ENCODE measurements at regions not wholly inside any gene's neighbourhood (a gene's known extent, or its start where the extent isn't known, plus 50 kb on each side); places are given as distances from the start of the nearest gene placed in this dataset.

DNA sequence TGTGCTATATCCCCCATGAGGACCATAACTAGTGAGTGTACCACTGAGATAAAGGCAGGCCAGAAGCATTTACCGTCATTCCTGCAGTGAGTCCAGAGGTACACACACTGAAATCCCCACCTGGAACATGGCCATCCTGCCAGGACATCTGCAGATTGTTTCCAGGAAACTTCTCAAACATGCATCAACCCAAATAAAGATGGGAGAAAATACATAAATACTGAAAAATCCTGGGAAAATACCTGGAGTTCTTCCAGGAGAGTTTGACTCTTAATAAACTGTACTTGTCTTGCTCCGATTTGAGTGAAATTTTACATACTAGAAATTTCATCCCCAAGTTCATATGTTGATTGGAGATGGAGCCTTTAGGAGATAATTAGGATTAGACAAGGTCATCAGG lies 388.1 kb upstream of the KLHL29 start:
- peaks cover 6% of the 10 kb centered on the region for H3K27me3 ChIP-seq (replicated peaks; ENCODE audit: control insufficient read depth, insufficient read depth, low read length)

DNA sequence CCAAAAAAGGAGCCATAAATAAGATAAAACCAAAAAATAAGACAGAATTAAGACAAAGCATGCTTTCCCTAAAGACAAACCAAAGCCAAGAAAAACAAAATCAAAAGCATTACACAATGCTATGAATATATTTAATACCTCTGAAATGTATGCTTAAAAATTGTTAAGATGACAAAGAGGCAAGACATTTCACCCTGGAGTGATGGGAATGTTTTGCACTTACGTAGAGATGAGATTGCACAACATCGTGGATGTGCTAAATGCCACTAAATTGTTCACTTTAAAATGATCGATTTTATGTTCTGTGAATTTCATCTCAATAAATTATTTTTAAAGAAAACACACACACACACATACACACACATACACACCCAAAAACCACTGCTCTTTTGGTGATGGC lies 386.6 kb upstream of the KLHL29 start:
- H3K9ac ChIP-seq (ENCODE audit: low read length) = no peak overlapping the region
- H3K4me3 ChIP-seq (ENCODE audit: low read length) = no peak overlapping the region
- H3K27me3 ChIP-seq (replicated peaks; ENCODE audit: control insufficient read depth, insufficient read depth, low read length) = peaks cover 6% of the 10 kb centered on the region
- H3K36me3 ChIP-seq (ENCODE audit: control insufficient read depth, insufficient read depth, low read length, severe bottlenecking) = no peaks in the 10 kb centered on the region
- H3K9me3 ChIP-seq (ENCODE audit: control insufficient read depth, low read length) = no peaks in the 10 kb centered on the region
- DNase-seq (ENCODE audit: low read depth) = no peak
- H3K4me1 ChIP-seq (ENCODE audit: control insufficient read depth, insufficient read depth, low read length) = peaks cover 11% of the 10 kb centered on the region

More for the DNA sequence above, 388.1 kb upstream of the KLHL29 start:
- Histone ChIP-seq H3K4me3 (ENCODE audit: low read length) (no peak overlapping the region), H3K9ac (ENCODE audit: low read length) (no peak overlapping the region), H3K9me3 (ENCODE audit: control insufficient read depth, low read length) (no peaks in the 10 kb centered on the region), H3K4me1 (ENCODE audit: control insufficient read depth, insufficient read depth, low read length) (peaks cover 11% of the 10 kb centered on the region), H3K36me3 (ENCODE audit: control insufficient read depth, insufficient read depth, low read length, severe bottlenecking) (no peaks in the 10 kb centered on the region)
- no peak for DNase-seq (ENCODE audit: low read depth)

DNA sequence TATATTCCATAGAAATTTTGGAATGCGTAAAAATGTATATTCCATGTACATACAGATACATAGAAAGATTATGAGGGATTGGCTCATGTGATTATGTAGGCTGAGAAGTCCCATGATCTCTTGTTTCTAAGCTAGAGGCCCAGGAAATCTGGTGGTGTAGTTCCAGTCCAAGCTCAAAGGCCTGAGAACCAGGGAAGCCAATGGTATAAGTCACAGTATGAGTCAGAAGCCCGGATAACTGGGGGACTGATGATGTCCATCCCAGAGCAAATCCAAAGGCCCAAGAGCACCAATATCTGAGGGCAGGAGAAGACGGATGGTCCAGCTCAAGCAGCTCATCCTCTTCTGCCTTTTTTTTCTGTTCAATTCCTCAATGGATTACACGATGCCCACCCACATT lies 385.0 kb upstream of the KLHL29 start:
- no peak for DNase-seq (ENCODE audit: low read depth)
- Histone ChIP-seq H3K4me3 (ENCODE audit: low read length) (no peak overlapping the region), H3K9me3 (ENCODE audit: control insufficient read depth, low read length) (no peaks in the 10 kb centered on the region), H3K36me3 (ENCODE audit: control insufficient read depth, insufficient read depth, low read length, severe bottlenecking) (no peaks in the 10 kb centered on the region), H3K27me3 (replicated peaks; ENCODE audit: control insufficient read depth, insufficient read depth, low read length) (peaks cover 3% of the 10 kb centered on the region), H3K4me1 (ENCODE audit: control insufficient read depth, insufficient read depth, low read length) (peaks cover 11% of the 10 kb centered on the region), H3K9ac (ENCODE audit: low read length) (no peak overlapping the region)

DNA sequence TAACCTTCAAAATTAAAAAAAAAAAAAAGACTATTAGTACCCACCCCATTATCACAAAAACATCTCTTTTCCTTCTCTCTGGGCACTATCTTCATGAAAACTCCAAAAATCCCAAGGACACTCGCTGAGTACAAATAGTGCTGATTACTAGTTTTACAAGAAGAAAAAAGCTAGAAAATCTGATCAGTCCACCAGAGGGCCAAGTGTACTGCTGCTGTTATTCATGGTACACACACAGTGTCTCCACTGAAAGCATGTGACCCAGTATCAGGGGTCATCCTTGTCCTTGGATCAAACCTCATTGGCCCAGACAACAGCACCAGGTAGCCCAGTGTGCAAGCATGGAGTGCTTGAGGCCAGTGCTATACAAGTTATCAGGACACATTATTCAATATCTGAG lies 382.7 kb upstream of the KLHL29 start:
- Histone ChIP-seq H3K36me3 (ENCODE audit: control insufficient read depth, insufficient read depth, low read length, severe bottlenecking) (no peaks in the 10 kb centered on the region), H3K9ac (ENCODE audit: low read length) (no peak overlapping the region), H3K27me3 (replicated peaks; ENCODE audit: control insufficient read depth, insufficient read depth, low read length) (no peaks in the 10 kb centered on the region), H3K9me3 (ENCODE audit: control insufficient read depth, low read length) (no peaks in the 10 kb centered on the region), H3K4me1 (ENCODE audit: control insufficient read depth, insufficient read depth, low read length) (peaks cover 11% of the 10 kb centered on the region), H3K4me3 (ENCODE audit: low read length) (no peak overlapping the region)
- DNase-seq (ENCODE audit: low read depth) = no peak

DNA sequence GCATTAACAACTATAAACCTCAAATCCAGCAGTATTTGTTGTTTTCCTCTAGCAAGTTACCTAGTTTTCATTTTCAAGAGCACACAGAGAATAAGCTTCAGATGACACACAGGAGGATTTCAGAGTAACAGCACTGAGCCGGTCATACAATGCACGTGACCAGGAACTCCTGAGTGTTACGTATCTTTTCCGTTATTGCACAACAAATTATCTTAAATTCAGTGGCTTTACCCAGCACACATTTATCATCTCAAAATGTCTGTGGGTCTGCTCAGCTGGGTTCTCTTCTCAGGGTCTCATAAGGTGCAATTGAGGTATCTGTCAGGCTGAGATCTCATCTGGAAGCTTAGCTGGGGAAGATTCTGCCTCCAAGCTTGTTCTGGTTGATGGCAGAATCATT lies 379.5 kb upstream of the KLHL29 start:
- Histone ChIP-seq H3K27me3 (replicated peaks; ENCODE audit: control insufficient read depth, insufficient read depth, low read length) (no peaks in the 10 kb centered on the region), H3K4me1 (ENCODE audit: control insufficient read depth, insufficient read depth, low read length) (peaks cover 10% of the 10 kb centered on the region), H3K36me3 (ENCODE audit: control insufficient read depth, insufficient read depth, low read length, severe bottlenecking) (no peaks in the 10 kb centered on the region), H3K4me3 (ENCODE audit: low read length) (no peak overlapping the region), H3K9ac (ENCODE audit: low read length) (no peak overlapping the region), H3K9me3 (ENCODE audit: control insufficient read depth, low read length) (no peaks in the 10 kb centered on the region)
- no peak for DNase-seq (ENCODE audit: low read depth)

DNA sequence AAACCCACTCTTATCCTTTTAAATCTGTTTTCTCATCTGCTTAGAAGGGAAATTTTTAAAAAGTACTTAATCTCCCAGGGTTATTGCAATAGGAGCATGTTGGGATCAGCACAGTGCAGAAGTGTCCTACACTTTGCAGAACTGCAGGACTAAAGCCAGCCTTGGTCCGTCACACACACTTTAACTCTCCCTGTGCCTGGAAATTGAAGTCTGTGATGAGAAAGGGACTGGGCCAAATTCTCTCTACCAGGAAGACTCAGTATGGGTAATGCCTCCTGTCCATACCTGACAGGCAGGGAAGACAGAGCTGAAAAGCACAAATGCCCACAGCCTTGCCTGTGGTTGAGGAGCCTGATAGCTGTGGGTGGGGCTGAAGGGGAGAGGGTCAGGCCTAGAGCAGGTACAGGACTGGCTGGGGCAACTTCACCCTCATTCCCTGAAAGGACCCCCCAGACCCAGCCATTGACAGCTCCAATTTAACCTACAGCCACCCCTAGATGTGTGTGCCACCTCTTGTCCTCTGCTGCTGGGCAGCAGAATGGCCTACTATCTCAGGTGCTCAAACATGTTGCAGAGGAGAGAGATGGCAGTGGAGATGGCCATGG lies 377.2 kb upstream of the KLHL29 start:
- no peak for DNase-seq (ENCODE audit: low read depth)
- Histone ChIP-seq H3K36me3 (ENCODE audit: control insufficient read depth, insufficient read depth, low read length, severe bottlenecking) (no peaks in the 10 kb centered on the region), H3K4me3 (ENCODE audit: low read length) (no peak overlapping the region), H3K9me3 (ENCODE audit: control insufficient read depth, low read length) (no peaks in the 10 kb centered on the region), H3K4me1 (ENCODE audit: control insufficient read depth, insufficient read depth, low read length) (peaks cover 10% of the 10 kb centered on the region), H3K9ac (ENCODE audit: low read length) (no peak overlapping the region), H3K27me3 (replicated peaks; ENCODE audit: control insufficient read depth, insufficient read depth, low read length) (no peaks in the 10 kb centered on the region)

DNA sequence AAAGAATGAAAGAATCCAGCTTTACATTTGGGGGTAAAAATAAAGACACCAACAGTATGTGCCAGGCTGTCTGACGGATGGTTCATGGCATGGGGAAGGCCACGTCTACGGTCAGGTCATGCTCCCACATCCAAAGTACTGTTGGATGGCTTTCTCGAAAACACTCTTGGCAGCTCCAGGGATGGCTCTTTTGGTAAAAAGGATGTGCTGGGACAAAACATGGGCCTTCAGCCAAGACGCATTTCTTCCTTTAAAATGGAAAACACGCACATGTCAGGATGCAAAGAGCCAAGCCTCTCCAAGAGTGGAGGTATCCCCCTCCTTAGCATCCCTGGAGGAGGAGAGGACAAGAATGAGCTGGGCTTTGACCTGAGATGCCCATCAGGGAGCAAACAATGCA lies 376.5 kb upstream of the KLHL29 start:
- no peaks in the 10 kb centered on the region for H3K36me3 ChIP-seq (ENCODE audit: control insufficient read depth, insufficient read depth, low read length, severe bottlenecking)
- no peak for DNase-seq (ENCODE audit: low read depth)
- no peak overlapping the region for H3K9ac ChIP-seq (ENCODE audit: low read length)
- H3K4me1 ChIP-seq (ENCODE audit: control insufficient read depth, insufficient read depth, low read length) = peaks cover 10% of the 10 kb centered on the region
- H3K9me3 ChIP-seq (ENCODE audit: control insufficient read depth, low read length) = no peaks in the 10 kb centered on the region
- H3K4me3 ChIP-seq (ENCODE audit: low read length) = no peak overlapping the region
- no peaks in the 10 kb centered on the region for H3K27me3 ChIP-seq (replicated peaks; ENCODE audit: control insufficient read depth, insufficient read depth, low read length)

DNA sequence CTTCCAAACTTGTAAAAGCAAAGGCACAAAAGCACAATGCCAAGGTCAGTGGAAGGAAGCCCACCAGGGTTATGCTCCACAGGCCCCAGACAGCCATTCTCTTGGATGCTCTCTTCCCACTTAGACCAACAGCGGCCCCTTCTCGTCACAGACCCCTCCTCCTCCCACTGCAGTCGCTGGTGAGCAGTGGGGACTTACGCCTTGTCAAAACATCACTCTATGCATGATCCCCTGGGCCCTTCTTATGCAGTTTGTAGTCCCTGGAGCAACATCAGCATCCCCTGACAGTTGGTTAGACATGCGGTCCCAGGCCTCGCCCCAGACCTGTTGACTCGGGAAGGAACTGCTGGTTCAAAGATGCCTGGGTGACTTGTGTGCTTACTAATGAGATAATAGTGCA lies 376.0 kb upstream of the KLHL29 start:
- no peaks in the 10 kb centered on the region for H3K27me3 ChIP-seq (replicated peaks; ENCODE audit: control insufficient read depth, insufficient read depth, low read length)
- no peak overlapping the region for H3K4me3 ChIP-seq (ENCODE audit: low read length)
- peaks cover 10% of the 10 kb centered on the region for H3K4me1 ChIP-seq (ENCODE audit: control insufficient read depth, insufficient read depth, low read length)
- no peak overlapping the region for H3K9ac ChIP-seq (ENCODE audit: low read length)
- no peaks in the 10 kb centered on the region for H3K36me3 ChIP-seq (ENCODE audit: control insufficient read depth, insufficient read depth, low read length, severe bottlenecking)
- no peaks in the 10 kb centered on the region for H3K9me3 ChIP-seq (ENCODE audit: control insufficient read depth, low read length)
- no peak for DNase-seq (ENCODE audit: low read depth)

DNA sequence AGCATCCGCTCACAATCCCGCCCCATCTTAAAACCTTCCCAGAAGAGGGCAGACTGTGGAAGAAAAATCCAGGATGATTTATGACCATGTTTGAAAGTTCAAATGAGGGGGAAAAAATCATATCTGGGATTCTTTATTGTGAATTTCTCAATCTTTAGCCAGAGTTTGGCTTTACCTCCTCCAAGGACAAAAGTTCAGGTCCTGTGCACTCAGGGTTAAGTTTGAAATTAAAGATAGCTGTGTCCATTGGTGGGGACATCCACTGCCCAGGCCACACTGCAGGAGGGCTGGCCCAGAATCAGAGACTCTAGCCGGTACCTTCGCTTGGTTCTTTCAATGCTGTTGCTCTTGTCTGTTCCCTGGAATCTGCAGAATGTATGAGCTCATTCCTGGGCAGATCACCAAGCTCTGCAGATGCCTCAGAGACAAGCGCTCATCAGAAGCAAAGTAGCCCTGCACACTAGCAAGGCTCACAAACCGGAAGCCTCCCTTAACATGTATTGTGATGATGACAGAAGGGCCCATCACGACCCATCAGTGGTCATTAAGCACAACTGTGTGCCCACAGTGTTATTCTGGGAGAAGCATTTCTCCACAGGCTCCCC lies 375.3 kb upstream of the KLHL29 start:
- no peaks in the 10 kb centered on the region for H3K27me3 ChIP-seq (replicated peaks; ENCODE audit: control insufficient read depth, insufficient read depth, low read length)
- no peaks in the 10 kb centered on the region for H3K9me3 ChIP-seq (ENCODE audit: control insufficient read depth, low read length)
- peak; percentile 0 for DNase-seq (ENCODE audit: low read depth)
- no peaks in the 10 kb centered on the region for H3K36me3 ChIP-seq (ENCODE audit: control insufficient read depth, insufficient read depth, low read length, severe bottlenecking)
- H3K9ac ChIP-seq (ENCODE audit: low read length) = no peak overlapping the region
- H3K4me1 ChIP-seq (ENCODE audit: control insufficient read depth, insufficient read depth, low read length) = peaks cover 10% of the 10 kb centered on the region
- H3K4me3 ChIP-seq (ENCODE audit: low read length) = no peak overlapping the region

DNA sequence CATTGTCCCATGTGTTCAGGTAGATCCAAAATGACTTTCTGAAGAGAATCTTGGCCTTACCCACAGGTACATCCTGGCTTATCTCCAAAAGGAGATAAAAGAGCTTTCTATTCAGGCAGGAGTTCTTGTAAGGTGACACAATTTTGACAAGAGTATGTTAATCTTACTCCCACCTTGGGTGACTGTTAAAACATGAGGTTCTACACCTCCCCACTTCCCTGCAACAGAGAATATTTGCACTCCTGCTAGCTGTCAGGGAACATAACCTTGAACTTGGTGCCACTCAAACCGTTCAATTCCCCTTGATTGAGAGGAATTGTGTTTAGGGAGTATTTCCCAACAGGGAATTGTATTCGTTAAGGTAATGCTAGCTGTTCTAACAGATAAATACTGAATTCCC lies 372.5 kb upstream of the KLHL29 start:
- Histone ChIP-seq H3K9ac (ENCODE audit: low read length) (no peak overlapping the region), H3K4me3 (ENCODE audit: low read length) (no peak overlapping the region), H3K27me3 (replicated peaks; ENCODE audit: control insufficient read depth, insufficient read depth, low read length) (no peaks in the 10 kb centered on the region), H3K4me1 (ENCODE audit: control insufficient read depth, insufficient read depth, low read length) (peaks cover 10% of the 10 kb centered on the region), H3K9me3 (ENCODE audit: control insufficient read depth, low read length) (no peaks in the 10 kb centered on the region), H3K36me3 (ENCODE audit: control insufficient read depth, insufficient read depth, low read length, severe bottlenecking) (no peaks in the 10 kb centered on the region)
- DNase-seq (ENCODE audit: low read depth) = no peak

DNA sequence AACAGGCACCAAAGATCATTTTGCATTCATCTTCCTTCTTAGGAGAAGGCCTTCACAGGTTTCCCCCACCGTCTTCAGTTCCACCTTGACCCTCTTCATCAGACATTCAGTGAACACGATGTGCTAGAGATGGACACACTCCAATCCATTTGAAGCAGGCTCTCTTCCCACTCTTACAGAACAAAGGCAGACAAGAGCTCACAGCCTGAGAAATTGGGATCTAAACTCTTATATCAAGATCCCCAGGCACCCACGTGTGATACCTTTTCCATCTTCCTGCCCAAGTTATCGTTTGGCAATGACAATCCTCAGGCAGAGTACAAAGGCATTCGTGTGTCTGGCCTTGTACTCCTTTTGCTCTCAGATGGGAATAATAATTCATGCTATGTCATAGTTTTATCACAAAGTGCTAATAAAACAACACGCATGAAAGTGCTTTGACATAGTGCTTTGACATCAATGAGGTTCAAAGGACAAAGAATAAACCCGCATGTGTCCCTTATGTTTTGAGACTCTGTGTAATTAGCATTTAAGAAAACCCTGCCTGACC lies 369.3 kb upstream of the KLHL29 start:
- no peak overlapping the region for H3K4me3 ChIP-seq (ENCODE audit: low read length)
- no peak overlapping the region for H3K9ac ChIP-seq (ENCODE audit: low read length)
- DNase-seq (ENCODE audit: low read depth) = no peak
- no peaks in the 10 kb centered on the region for H3K4me1 ChIP-seq (ENCODE audit: control insufficient read depth, insufficient read depth, low read length)
- no peaks in the 10 kb centered on the region for H3K9me3 ChIP-seq (ENCODE audit: control insufficient read depth, low read length)
- no peaks in the 10 kb centered on the region for H3K36me3 ChIP-seq (ENCODE audit: control insufficient read depth, insufficient read depth, low read length, severe bottlenecking)
- no peaks in the 10 kb centered on the region for H3K27me3 ChIP-seq (replicated peaks; ENCODE audit: control insufficient read depth, insufficient read depth, low read length)

DNA sequence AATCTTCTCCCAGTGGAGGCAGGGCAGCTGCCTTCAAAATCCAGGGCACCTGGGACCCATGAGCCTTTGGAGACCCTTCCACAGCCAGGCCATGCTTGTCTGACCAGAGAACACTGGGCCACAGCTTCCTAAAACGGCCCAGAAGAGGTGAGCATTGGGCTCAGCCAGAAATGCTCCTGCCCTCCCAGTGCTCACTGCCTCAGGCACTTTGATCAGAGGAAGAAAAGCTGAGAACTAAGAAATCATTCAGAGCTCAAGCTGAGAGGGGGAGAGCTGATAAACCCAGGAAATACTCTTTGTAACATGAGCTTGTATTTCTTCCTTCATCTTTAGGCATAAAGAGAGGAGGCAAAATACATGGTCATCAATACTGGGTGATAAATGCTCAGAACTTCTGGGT lies 365.5 kb upstream of the KLHL29 start:
- no peak for DNase-seq (ENCODE audit: low read depth)

More for the DNA sequence above, 365.5 kb upstream of the KLHL29 start:
- peaks cover 4% of the 10 kb centered on the region for H3K27me3 ChIP-seq (replicated peaks; ENCODE audit: control insufficient read depth, insufficient read depth, low read length)
- no peaks in the 10 kb centered on the region for H3K4me1 ChIP-seq (ENCODE audit: control insufficient read depth, insufficient read depth, low read length)
- H3K9me3 ChIP-seq (ENCODE audit: control insufficient read depth, low read length) = no peaks in the 10 kb centered on the region
- no peak overlapping the region for H3K4me3 ChIP-seq (ENCODE audit: low read length)
- no peak overlapping the region for H3K9ac ChIP-seq (ENCODE audit: low read length)
- no peaks in the 10 kb centered on the region for H3K36me3 ChIP-seq (ENCODE audit: control insufficient read depth, insufficient read depth, low read length, severe bottlenecking)
